ENCODE measurements at regions not wholly inside any gene's neighbourhood (a gene's known extent, or its start where the extent isn't known, plus 50 kb on each side); places are given as distances from the start of the nearest gene placed in this dataset.
A peak's percentile ranks its signal among the peaks of the same experiment; 100 is the strongest.

- DNase-seq = no peak
Observed at GRCh38 chr7:131112431-131112830, 215.2 kb upstream of the MKLN1 start.

DNA sequence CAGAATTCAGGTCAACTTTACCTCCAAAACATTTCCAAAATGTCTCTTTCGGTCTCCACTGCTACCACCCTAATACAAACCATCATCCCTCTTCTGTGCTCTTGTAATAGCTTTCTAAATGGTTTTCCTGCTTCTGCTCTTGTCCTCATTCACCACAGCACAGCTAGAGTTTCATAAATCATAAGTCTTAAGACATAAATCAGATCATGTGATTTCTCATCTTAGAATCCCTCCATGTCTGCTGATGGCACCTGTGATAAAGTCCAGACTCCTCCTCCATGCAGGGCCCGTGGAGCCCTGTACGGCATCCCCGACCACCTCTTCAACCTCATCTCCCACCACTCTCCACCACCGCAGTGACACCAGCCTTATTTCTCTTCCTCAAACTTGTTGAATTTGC is 212.3 kb upstream of the MKLN1 start:
- DNase-seq = no peak

- DNase-seq = no peak
Observed at GRCh38 chr7:131117439-131117838, 210.2 kb upstream of the MKLN1 start.

- DNase-seq = no peak
Observed at GRCh38 chr7:131119381-131119780, 208.3 kb upstream of the MKLN1 start.

DNA sequence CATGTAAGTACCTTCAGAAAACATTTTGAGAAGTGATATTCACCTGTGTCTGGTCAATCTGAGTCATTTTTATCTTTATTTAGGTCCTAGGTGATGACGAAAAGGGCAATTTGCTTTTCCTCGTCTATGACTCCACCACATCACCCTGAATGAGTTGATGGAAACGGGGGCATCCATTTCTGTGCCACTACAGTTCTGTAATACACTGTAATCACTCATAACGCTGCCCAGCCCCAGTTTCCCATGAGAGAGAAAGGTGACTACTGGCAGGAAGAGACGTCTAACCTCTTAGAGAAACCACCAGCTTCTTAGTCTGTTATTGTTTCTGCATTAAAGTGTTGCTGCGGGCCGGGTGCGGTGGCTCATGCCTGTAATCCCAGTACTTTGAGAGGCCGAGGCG is 205.3 kb upstream of the MKLN1 start:
- peak; percentile 23 for DNase-seq

GRCh38 chr7:131124001-131124629 is 203.6 kb upstream of the MKLN1 start:
- no peak for DNase-seq

- DNase-seq = no peak
Observed at GRCh38 chr7:131124867-131125266, 202.8 kb upstream of the MKLN1 start.

GRCh38 chr7:131130324-131130723 is 197.4 kb upstream of the MKLN1 start:
- no peak for DNase-seq

- DNase-seq = no peak
Observed at GRCh38 chr7:131131012-131131745, 196.5 kb upstream of the MKLN1 start.

GRCh38 chr7:131131746-131132431 is 195.8 kb upstream of the MKLN1 start:
- no peak for DNase-seq

DNA sequence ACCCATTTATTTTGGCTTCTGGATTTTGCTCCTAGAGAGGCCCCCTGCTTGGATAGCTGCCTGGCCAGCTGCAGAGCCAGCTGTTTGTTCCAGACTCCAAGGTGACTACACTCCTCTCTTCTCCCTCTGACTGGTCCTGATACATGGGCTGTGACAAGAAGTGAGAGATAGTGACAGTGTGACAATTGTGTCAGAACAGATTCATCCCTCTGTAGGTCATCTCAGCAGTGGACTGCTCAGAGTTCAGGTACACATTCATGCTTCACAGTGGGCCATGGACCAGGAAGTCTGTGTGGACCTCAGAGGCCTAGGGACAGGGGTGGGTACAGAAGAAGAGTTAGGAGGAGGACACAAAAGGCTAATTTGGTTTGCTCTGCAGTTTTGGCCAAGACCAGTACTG is 188.2 kb upstream of the MKLN1 start:
- no peak for DNase-seq

DNA sequence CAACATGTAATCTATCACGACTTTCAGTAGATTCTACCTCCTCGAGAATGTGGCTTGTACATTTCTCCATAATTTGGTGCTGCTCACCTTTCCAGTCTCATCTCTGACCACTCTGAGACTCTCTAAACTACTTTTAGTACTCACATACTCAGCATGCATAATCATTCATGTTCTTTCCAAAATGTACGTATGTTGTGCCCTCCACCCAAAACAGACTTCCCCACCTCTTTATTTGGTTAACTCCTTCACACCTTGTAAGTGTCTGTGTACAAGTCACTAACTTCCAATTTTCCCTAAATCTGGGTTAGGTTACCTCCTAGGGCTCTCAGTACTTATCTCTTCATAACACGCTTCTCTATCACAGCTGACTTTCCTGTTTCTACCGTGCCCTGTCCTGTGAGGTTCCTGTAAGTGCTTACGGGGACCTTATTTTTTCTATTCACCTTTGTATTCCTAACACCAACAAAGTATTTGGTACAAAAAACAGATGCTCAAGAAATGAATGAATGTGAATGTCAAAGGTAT is 186.2 kb upstream of the MKLN1 start:
- DNase-seq = no peak

- no peak for DNase-seq
Observed at GRCh38 chr7:131143869-131144268, 183.8 kb upstream of the MKLN1 start.

DNA sequence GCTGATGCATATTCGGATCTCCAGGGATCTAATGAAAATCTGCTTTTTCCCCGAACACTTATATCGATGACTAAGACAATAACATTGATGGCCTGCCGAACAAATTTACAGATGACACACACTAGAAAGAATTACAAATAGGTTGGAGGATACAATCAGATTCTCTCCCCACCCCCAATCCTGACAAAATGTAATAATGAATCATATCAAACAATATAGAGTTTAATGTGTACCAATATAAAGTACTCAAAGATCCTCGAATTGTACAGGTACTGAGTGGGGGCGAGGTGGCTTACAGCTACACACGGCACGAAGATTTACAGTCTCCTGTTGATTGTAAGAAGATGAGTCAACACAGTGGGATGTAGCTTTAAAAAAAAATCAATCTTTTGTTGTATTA is 182.7 kb upstream of the MKLN1 start:
- DNase-seq = no peak

GRCh38 chr7:131145770-131146169 is 181.9 kb upstream of the MKLN1 start:
- no peak for DNase-seq

- no peak for DNase-seq
Observed at GRCh38 chr7:131147604-131148003, 180.1 kb upstream of the MKLN1 start.

DNA sequence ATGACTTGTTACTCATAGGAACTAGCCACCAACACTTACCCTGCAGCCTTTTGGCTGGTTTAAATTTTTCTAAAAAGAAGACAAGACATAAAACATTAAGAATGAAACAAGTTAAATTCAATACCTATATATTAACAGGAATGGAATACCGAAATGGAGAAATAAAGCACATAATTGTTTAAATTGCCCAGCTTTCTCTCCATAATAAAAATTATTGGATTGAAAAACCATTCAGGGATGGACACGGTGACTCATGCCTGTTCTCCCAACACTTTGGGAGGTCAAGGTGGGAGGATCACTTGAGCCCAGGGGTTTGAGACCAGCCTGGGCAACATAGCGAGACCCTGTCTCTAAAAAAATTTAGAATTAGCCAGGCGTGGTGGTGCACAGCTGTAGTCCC is 179.4 kb upstream of the MKLN1 start:
- DNase-seq = no peak

- DNase-seq = no peak
Observed at GRCh38 chr7:131148708-131149428, 178.8 kb upstream of the MKLN1 start.

DNA sequence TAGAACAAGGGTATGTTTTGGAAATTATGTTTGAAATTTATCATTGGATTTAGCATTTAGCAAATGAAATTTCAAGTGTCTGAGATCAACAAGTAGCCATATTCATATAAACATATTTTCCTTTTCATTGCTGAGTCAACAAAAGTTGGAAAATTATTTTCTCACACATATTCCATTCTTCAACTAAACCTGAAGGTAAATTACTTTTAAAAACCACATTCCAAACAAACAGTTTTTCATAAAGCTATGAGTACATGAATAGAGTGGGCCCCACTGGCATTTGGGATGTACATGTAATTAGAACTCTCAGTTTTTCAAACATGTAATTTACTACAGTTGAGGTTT is 178.3 kb upstream of the MKLN1 start:
- DNase-seq = no peak

DNA sequence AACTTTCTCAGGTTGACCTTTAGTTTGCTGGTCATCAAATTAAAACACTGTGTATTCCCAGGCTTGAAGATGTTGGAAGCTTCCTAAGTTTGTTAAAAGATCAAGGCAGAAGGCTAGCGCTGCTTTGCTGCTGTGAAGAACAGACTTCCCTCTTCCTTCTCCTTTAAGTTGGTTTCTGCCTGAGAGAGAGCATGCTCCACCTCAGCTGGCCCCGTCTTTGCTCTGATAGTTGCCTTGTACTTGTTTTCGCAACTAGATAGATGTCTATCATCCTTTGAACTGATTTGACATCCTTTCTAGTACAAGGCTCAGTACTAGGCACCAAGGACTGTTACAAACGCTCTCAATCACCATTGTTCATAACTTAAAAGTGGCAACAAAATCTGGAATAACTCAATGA is 177.8 kb upstream of the MKLN1 start:
- DNase-seq = no peak

DNA sequence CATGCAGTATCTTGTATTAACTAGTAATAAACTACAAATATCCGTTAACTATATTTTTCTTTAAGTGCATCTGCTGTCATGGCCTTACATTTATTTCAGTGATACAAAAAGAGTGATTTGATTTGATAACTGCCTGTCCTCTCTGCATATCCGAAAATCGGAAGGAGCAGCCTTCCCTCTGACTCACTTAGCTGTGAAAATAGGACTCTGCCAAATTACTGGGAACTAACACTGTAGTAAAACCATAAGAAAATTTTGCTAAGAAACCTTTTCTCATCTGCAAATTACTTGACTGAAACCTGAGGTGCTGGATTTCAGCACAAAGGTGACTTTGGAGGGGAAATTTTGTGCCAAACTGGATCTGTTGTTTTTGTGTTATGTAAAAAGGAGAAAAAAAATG is 176.6 kb upstream of the MKLN1 start:
- DNase-seq = no peak

GRCh38 chr7:131152766-131153165 is 174.9 kb upstream of the MKLN1 start:
- DNase-seq = no peak

DNA sequence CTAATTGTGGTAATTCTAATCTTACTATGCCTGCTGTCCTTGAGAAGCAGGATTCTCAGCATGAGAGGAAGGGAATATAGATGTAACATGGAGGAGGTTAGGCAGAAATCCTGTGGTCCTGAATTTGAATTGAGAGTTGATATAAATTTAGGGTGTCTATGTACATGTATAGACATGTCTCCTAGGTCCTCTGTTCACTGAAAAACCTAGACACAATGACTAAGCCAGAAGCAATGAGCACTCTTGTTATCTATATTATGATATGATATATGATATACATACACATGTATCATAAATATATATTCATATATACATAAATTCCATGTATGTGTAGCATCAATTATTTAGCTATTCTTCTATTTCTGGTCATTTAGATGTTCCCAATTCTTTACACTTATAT is 173.3 kb upstream of the MKLN1 start:
- no peak for DNase-seq
